ENCODE measurements at regions not wholly inside any gene's neighbourhood (a gene's known extent, or its start where the extent isn't known, plus 50 kb on each side); places are given as distances from the start of the nearest gene placed in this dataset.

DNA sequence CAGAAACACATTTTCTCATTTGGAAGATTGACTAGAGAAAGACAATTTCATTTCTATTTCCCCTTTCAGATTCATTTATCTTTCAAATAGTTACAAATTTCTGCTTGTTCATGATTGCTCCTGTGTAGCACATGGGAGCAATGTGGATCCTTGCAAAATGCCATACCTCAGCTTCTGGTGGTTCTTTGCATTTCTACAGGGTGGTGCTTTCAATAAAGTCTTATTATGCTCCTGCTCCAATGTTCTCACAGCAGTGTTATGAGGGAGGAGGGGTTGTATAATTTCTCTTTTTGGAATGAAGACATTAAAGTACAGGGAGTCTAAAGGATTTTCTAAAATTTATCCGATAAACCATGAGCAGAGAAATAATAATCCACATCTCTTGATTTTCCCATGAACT is 280.1 kb upstream of the ATP10A start:
- H3K9me3 Mint-ChIP-seq (ENCODE audit: low read depth, unreplicated experiment): no peaks in the 10 kb centered on the region

DNA sequence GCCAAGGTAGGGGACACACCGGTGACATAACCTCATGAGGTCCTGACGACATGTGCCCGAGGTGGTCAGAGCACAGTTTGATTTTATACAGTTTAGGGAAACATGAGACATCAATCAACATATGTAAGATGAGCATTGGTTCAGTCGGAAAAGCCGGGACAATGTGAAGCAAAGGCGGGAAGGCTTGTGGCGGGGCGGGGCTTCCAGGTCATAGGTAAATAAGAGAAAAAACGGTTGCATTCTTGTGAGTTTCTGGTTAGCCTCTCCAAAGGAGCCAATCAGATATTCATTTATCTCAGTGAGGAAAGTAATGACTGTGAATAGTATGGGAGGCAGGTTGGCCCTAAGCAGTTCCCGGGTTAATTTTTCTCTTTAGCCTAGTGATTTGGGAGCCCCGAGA is 271.7 kb upstream of the ATP10A start:
- CTCF ChIA-PET: no interaction called here
- Mint-ChIP-seq H3K4me1 (ENCODE audit: low read depth, unreplicated experiment) (no peaks in the 10 kb centered on the region), H3K4me3 (ENCODE audit: low read depth, unreplicated experiment) (no peak overlapping the region), H3K36me3 (ENCODE audit: insufficient read depth, unreplicated experiment) (no peaks in the 10 kb centered on the region), H3K9me3 (ENCODE audit: low read depth, unreplicated experiment) (peaks cover 5% of the 10 kb centered on the region), H3K27ac (ENCODE audit: unreplicated experiment) (no peak overlapping the region), H3K27me3 (ENCODE audit: unreplicated experiment) (no peaks in the 10 kb centered on the region)
- DNase-seq: no peak
- no peak for TF ChIP-seq CTCF (IDR thresholded peaks at IDR 0.05; ENCODE audit: unreplicated experiment)
- intact Hi-C loops (cut with micrococcal nuclease; ENCODE audit: unreplicated experiment): no loop called here
- BruUV-seq (replicated peaks): no TSS peak

More for the DNA sequence above, 280.1 kb upstream of the ATP10A start:
- BruUV-seq (replicated peaks): no TSS peak
- H3K4me3 Mint-ChIP-seq (ENCODE audit: low read depth, unreplicated experiment): no peak overlapping the region
- H3K27me3 Mint-ChIP-seq (ENCODE audit: unreplicated experiment): no peaks in the 10 kb centered on the region
- no peak for TF ChIP-seq CTCF (IDR thresholded peaks at IDR 0.05; ENCODE audit: unreplicated experiment)
- intact Hi-C loops (cut with micrococcal nuclease; ENCODE audit: unreplicated experiment): no loop called here
- H3K27ac Mint-ChIP-seq (ENCODE audit: unreplicated experiment): no peak overlapping the region
- no peak for DNase-seq
- CTCF ChIA-PET: no interaction called here
- no peaks in the 10 kb centered on the region for H3K36me3 Mint-ChIP-seq (ENCODE audit: insufficient read depth, unreplicated experiment)
- H3K4me1 Mint-ChIP-seq (ENCODE audit: low read depth, unreplicated experiment): no peaks in the 10 kb centered on the region

DNA sequence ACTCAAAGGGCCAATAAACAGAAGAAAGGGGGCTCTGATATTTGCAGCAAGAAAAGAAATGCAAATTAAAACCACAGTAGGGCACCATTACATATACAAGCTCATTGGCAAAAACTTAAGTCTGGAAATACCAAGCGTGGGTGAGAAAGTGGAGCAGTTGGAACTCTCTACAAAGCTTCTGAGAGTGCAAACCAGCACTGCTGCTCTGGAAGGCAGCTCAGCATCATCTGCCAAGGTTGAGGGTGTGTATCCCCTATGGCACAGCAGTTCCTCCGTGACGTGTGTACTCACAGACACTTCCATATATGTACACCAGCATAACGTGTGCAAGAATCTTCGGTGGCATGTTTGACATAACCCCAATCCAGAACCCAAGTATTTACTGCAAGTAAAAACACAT is 271.0 kb upstream of the ATP10A start:
- no peaks in the 10 kb centered on the region for H3K4me1 Mint-ChIP-seq (ENCODE audit: low read depth, unreplicated experiment)
- CTCF ChIA-PET: no interaction called here
- no peaks in the 10 kb centered on the region for H3K36me3 Mint-ChIP-seq (ENCODE audit: insufficient read depth, unreplicated experiment)
- H3K4me3 Mint-ChIP-seq (ENCODE audit: low read depth, unreplicated experiment): no peak overlapping the region
- H3K27ac Mint-ChIP-seq (ENCODE audit: unreplicated experiment): no peak overlapping the region
- H3K27me3 Mint-ChIP-seq (ENCODE audit: unreplicated experiment): no peaks in the 10 kb centered on the region
- TF ChIP-seq CTCF (IDR thresholded peaks at IDR 0.05; ENCODE audit: unreplicated experiment): no peak
- no peak for DNase-seq
- no TSS peak for BruUV-seq (replicated peaks)
- intact Hi-C loops (cut with micrococcal nuclease; ENCODE audit: unreplicated experiment): no loop called here
- H3K9me3 Mint-ChIP-seq (ENCODE audit: low read depth, unreplicated experiment): peaks cover 5% of the 10 kb centered on the region

DNA sequence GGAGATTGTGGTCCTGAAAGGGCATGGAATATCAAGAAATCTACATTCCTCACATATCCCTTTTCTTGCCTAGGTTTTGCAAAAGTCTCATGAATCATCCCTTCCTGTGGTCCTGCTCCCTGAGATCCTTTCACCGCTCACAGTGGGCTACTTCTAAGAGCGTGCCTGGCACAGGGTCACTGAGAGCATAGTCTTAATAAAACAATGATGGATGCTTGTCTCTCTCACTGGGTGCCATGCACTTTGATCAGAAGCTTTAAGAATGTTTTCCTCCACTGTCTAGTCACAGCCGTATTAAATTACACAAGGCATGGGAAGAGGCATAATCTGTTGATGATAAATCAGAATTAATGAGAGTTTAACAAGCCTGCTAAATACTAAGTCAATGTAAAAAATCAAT is 269.7 kb upstream of the ATP10A start:
- H3K36me3 Mint-ChIP-seq (ENCODE audit: insufficient read depth, unreplicated experiment): no peaks in the 10 kb centered on the region
- H3K27me3 Mint-ChIP-seq (ENCODE audit: unreplicated experiment): no peaks in the 10 kb centered on the region
- no peak for TF ChIP-seq CTCF (IDR thresholded peaks at IDR 0.05; ENCODE audit: unreplicated experiment)
- no peak overlapping the region for H3K4me3 Mint-ChIP-seq (ENCODE audit: low read depth, unreplicated experiment)
- no TSS peak for BruUV-seq (replicated peaks)
- intact Hi-C loops (cut with micrococcal nuclease; ENCODE audit: unreplicated experiment): no loop called here
- no peak for DNase-seq
- CTCF ChIA-PET: no interaction called here
- H3K9me3 Mint-ChIP-seq (ENCODE audit: low read depth, unreplicated experiment): peaks cover 5% of the 10 kb centered on the region
- no peak overlapping the region for H3K27ac Mint-ChIP-seq (ENCODE audit: unreplicated experiment)
- H3K4me1 Mint-ChIP-seq (ENCODE audit: low read depth, unreplicated experiment): no peaks in the 10 kb centered on the region

DNA sequence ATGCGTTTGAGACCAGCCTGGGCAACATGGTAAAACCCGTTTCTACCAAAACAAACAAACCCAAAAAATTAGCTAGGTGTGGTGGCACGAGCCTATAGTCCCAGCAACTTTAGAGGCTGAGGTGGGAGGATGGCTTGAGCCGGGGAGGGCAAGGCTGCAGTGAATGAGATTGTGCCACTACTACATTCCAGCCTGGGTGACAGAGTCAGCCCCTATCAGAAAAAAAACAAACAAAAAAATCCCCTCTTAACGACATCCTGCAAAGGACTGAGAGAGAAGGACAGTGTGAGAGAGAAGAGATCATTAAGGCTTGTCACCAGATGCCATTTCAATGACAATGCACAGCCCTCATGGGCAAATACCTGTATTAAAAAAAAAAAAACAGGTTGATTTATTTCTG is 266.7 kb upstream of the ATP10A start:
- no peak for TF ChIP-seq CTCF (IDR thresholded peaks at IDR 0.05; ENCODE audit: unreplicated experiment)
- CTCF ChIA-PET: no interaction called here
- no peak overlapping the region for H3K27ac Mint-ChIP-seq (ENCODE audit: unreplicated experiment)
- no peaks in the 10 kb centered on the region for H3K36me3 Mint-ChIP-seq (ENCODE audit: insufficient read depth, unreplicated experiment)
- no peaks in the 10 kb centered on the region for H3K9me3 Mint-ChIP-seq (ENCODE audit: low read depth, unreplicated experiment)
- no peaks in the 10 kb centered on the region for H3K27me3 Mint-ChIP-seq (ENCODE audit: unreplicated experiment)
- intact Hi-C loops (cut with micrococcal nuclease; ENCODE audit: unreplicated experiment): no loop called here
- BruUV-seq (replicated peaks): no TSS peak
- H3K4me3 Mint-ChIP-seq (ENCODE audit: low read depth, unreplicated experiment): no peak overlapping the region
- no peaks in the 10 kb centered on the region for H3K4me1 Mint-ChIP-seq (ENCODE audit: low read depth, unreplicated experiment)
- DNase-seq: no peak

Data from Calu3 (cell line).